ENCODE measurements at regions not wholly inside any gene's neighbourhood (a gene's known extent, or its start where the extent isn't known, plus 50 kb on each side); places are given as distances from the start of the nearest gene placed in this dataset.

GRCh38 chr7:94301024-94301586 lies 93.6 kb upstream of the COL1A2 start:
- TF ChIP-seq CTCF (IDR thresholded peaks at IDR 0.05; ENCODE audit: poor library complexity), result no peak
- TF ChIP-seq EZH2phosphoT487 (IDR thresholded peaks at IDR 0.05; ENCODE audit: low read depth, severe bottlenecking, unreplicated experiment), result no peak
- no peak for TF ChIP-seq EZH2 (IDR thresholded peaks at IDR 0.05; ENCODE audit: borderline replicate concordance)

Data from hepatocyte (in vitro differentiated cells).